K562 (cell line): ENCODE measurements at regions not wholly inside any gene's neighbourhood (a gene's known extent, or its start where the extent isn't known, plus 50 kb on each side); places are given as distances from the start of the nearest gene placed in this dataset.
A peak's percentile ranks its signal among the peaks of the same experiment; 100 is the strongest.

Source experiments
- ESRRA ChIP-seq: fragments of 450-650 bp; IDR thresholded peaks from 2 replicates; pipeline ENCODE4 v1.6.1; 2014; ENCODE audit warnings: low read depth, mild to moderate bottlenecking, moderate library complexity, borderline replicate concordance
- HDAC6 ChIP-seq: IDR thresholded peaks from 2 replicates; pipeline ENCODE4 v1.6.1; 2012; ENCODE audit warnings: low read depth, mild to moderate bottlenecking, control low read depth, inconsistent platforms, low read length, moderate library complexity
- HLTF ChIP-seq: fragments of 450-650 bp; IDR thresholded peaks from 2 replicates; pipeline ENCODE4 v1.6.1; 2016
- IFI16 ChIP-seq: fragments of 250-450 bp; sonication (Bioruptor Pico); IDR thresholded peaks from 2 replicates; pipeline ENCODE4 v2.1.2; 2022; ENCODE audit warnings: mild to moderate bottlenecking, inconsistent platforms
- PHB2 ChIP-seq: fragments of 450-650 bp; IDR thresholded peaks from 2 replicates; pipeline ENCODE4 v1.6.1; 2017; ENCODE audit warnings: low read depth
- STAT5B ChIP-seq: fragments of 250-450 bp; sonication (Bioruptor Pico); IDR thresholded peaks from 2 replicates; pipeline ENCODE4 v1.8.0; 2021; ENCODE audit warnings: mild to moderate bottlenecking, inconsistent platforms
- ZNF707 ChIP-seq: fragments of 250-450 bp; sonication (Bioruptor Pico); conservative IDR thresholded peaks from 2 replicates; pipeline ENCODE4 v1.8.0; 2022; ENCODE audit warnings: inconsistent platforms, mild to moderate bottlenecking, moderate library complexity
- TF ChIP-seq, protein P1 (sequence below), 3 experiments: IDR thresholded peaks in 2 of 3; conservative IDR thresholded peaks in 1 of 3; 2 replicates each; pipeline ENCODE4 v1.5.1; 2011 to 2012; ENCODE audit warnings: low read length in 3 of 3, mild to moderate bottlenecking in 3 of 3, control low read depth in 2 of 3, improper control_type of control experiment in 1 of 3, inconsistent platforms in 1 of 3, low read depth in 1 of 3, mixed read lengths in 1 of 3, moderate library complexity in 1 of 3; ENCODE audit not compliant: insufficient read depth in 2 of 3

DNA sequence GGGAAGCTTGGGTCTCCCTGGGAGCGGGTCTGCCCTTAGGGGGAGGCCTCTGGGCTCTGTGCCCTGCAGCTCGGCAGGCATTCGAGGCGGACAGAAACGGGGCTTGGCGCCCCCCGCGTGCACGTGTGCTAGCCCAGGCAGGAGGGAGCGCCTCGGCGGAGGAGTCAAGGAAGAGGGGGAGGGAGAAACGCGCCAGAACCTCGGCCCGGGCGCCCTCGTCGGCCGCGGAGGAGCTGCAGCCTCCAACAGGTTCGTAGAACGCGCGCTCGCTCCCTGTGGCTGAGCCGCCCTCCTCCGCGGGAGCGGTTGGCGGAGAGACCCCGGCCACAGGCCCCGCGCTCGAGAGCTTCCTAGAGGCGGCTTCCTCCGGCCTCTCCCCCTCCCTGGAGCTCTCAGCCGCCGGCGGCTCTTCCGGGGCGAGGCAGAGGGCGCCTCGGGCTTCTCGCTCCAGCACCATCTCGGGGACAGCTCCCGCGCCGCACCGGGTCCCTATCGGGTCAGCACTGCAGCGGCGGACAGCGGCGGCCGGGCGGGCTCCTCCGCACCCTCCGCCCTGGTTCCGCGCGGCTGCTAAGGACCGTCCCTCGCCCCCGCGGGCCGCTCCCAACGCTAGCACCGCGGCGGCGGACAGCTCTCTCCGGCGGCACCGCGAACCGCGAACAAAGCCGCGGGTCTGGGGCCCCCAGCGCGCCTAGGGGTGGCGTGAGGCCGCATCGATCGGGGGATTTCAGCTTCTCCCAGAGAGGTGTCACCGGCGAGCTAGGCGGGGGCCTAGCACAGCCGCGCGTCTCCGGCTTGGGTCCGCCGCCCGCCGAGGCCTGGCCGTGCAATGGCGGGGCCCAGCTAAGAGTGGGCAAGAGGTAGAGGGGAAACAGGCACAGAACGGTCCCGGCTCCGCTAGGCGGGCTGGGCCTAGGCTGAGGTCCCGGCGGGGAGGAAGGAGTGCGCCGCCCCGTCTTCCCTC, 74.6 kb upstream of the CPLX2 start:
- TF ChIP-seq PHB2 (no peak), HLTF (no peak), ZNF707 (CRISPR knock-in tag) (no peak), HDAC6 (no peak), ESRRA (no peak), STAT5B (no peak), IFI16 (CRISPR knock-in tag) (no peak)
- TF ChIP-seq, protein P1, sequence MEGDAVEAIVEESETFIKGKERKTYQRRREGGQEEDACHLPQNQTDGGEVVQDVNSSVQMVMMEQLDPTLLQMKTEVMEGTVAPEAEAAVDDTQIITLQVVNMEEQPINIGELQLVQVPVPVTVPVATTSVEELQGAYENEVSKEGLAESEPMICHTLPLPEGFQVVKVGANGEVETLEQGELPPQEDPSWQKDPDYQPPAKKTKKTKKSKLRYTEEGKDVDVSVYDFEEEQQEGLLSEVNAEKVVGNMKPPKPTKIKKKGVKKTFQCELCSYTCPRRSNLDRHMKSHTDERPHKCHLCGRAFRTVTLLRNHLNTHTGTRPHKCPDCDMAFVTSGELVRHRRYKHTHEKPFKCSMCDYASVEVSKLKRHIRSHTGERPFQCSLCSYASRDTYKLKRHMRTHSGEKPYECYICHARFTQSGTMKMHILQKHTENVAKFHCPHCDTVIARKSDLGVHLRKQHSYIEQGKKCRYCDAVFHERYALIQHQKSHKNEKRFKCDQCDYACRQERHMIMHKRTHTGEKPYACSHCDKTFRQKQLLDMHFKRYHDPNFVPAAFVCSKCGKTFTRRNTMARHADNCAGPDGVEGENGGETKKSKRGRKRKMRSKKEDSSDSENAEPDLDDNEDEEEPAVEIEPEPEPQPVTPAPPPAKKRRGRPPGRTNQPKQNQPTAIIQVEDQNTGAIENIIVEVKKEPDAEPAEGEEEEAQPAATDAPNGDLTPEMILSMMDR (IDR thresholded peaks at IDR 0.05 in 2 of 3, conservative IDR thresholded peaks at IDR 0.05 in 1 of 3; ENCODE audit: insufficient read depth in 2 of 3, low read depth in 1 of 3, low read length in 3 of 3), result 0 out of 6 replicates have a peak, but pooled peaks of 2 of the 3 experiments have one; percentile 3 to 11
